Bone marrow (tissue), 2 donors: ENCODE measurements at regions not wholly inside any gene's neighbourhood (a gene's known extent, or its start where the extent isn't known, plus 50 kb on each side); places are given as distances from the start of the nearest gene placed in this dataset.
"Not testable (repeated sequence)": the region's sequence is repeated elsewhere in the genome, so short reads cannot be mapped to it uniquely, and the experiment has no call there.

Experiments
- DNase-seq, 2 donors: peaks; one replicate each; lab custom pipeline; 2025; lab: John Stamatoyannopoulos, UW

GRCh38 chr4:128454281-128454871 lies 166.8 kb upstream of the PGRMC2 start:
- DNase-seq, result peak in 1 of 2 donors; percentile 4

- DNase-seq, result no peak
Observed at GRCh38 chr4:128452415-128452814, 164.8 kb upstream of the PGRMC2 start.

- DNase-seq, result no peak
Observed at GRCh38 chr4:128451270-128451905, 163.8 kb upstream of the PGRMC2 start.

GRCh38 chr4:128450326-128451120 lies 162.9 kb upstream of the PGRMC2 start:
- DNase-seq, result no peak

GRCh38 chr4:128449251-128449650 lies 161.6 kb upstream of the PGRMC2 start:
- no peak for DNase-seq

GRCh38 chr4:128444544-128445302 lies 157.1 kb upstream of the PGRMC2 start:
- no peak for DNase-seq

- no peak for DNase-seq
Observed at GRCh38 chr4:128440923-128441322, 153.3 kb upstream of the PGRMC2 start.

- not testable (repeated sequence) for DNase-seq
Observed at GRCh38 chr4:128437023-128437422, 149.4 kb upstream of the PGRMC2 start.

GRCh38 chr4:128429023-128429613 lies 141.5 kb upstream of the PGRMC2 start:
- DNase-seq, result not testable (repeated sequence)

GRCh38 chr4:128428397-128428796 lies 140.8 kb upstream of the PGRMC2 start:
- DNase-seq, result no peak

GRCh38 chr4:128427832-128428366 lies 140.3 kb upstream of the PGRMC2 start:
- no peak for DNase-seq

GRCh38 chr4:128424527-128425497 lies 137.2 kb upstream of the PGRMC2 start:
- DNase-seq, result no peak

- not testable (repeated sequence) for DNase-seq
Observed at GRCh38 chr4:128422296-128422695, 134.7 kb upstream of the PGRMC2 start.

GRCh38 chr4:128416921-128417320 lies 129.3 kb upstream of the PGRMC2 start:
- no peak for DNase-seq

- no peak for DNase-seq
Observed at GRCh38 chr4:128410037-128410436, 122.4 kb upstream of the PGRMC2 start.

GRCh38 chr4:128403586-128403985 lies 116.0 kb upstream of the PGRMC2 start:
- DNase-seq, result no peak

- no peak for DNase-seq
Observed at GRCh38 chr4:128394778-128395177, 107.2 kb upstream of the PGRMC2 start.

GRCh38 chr4:128393101-128393704 lies 105.6 kb upstream of the PGRMC2 start:
- DNase-seq, result no peak

- DNase-seq, result no peak
Observed at GRCh38 chr4:128390475-128390996, 102.9 kb upstream of the PGRMC2 start.

- DNase-seq, result no peak
Observed at GRCh38 chr4:128388796-128389195, 101.2 kb upstream of the PGRMC2 start.
